Astrocyte (in vitro differentiated cells and primary cell): ENCODE measurements at regions not wholly inside any gene's neighbourhood (a gene's known extent, or its start where the extent isn't known, plus 50 kb on each side); places are given as distances from the start of the nearest gene placed in this dataset.
"Not testable (repeated sequence)": the region's sequence is repeated elsewhere in the genome, so short reads cannot be mapped to it uniquely, and the experiment has no call there.

Source experiments
- DNase-seq: peaks from one replicate; pipeline ENCODE4 v3.0.0-alpha.2; 2010; ENCODE audit warnings: low read depth
- FAIRE-seq: peaks from 2 replicates; lab custom pipeline; 2011; peaks lifted over from hg19 to GRCh38; lab: Jason Lieb, UNC
- H2AFZ ChIP-seq: 2 replicates; pipeline ENCODE4 v1.6.0; 2012; ENCODE audit warnings: low read depth, low read length, inconsistent platforms
- H3K27ac ChIP-seq: 2 replicates; pipeline ENCODE4 v1.5.1; 2011; ENCODE audit warnings: low read depth, low read length, inconsistent platforms
- H3K27me3 ChIP-seq: 2 replicates; pipeline ENCODE4 v1.6.0; 2011; ENCODE audit warnings: low read length, inconsistent platforms; ENCODE audit not compliant: insufficient read depth
- H3K36me3 ChIP-seq: 2 replicates; pipeline ENCODE4 v1.5.1; 2011; ENCODE audit warnings: low read length, inconsistent platforms; ENCODE audit not compliant: insufficient read depth
- H3K4me1 ChIP-seq: 2 replicates; pipeline ENCODE4 v1.5.1; 2011; ENCODE audit warnings: low read length, inconsistent platforms; ENCODE audit not compliant: insufficient read depth
- H3K4me2 ChIP-seq: 2 replicates; pipeline ENCODE4 v1.6.0; 2012; ENCODE audit warnings: low read length, inconsistent platforms
- H3K4me3 ChIP-seq: 2 replicates; pipeline ENCODE4 v1.5.1; 2011; ENCODE audit warnings: low read depth, mild to moderate bottlenecking, low read length, inconsistent platforms; ENCODE audit not compliant: insufficient read depth
- H3K79me2 ChIP-seq: 2 replicates; pipeline ENCODE4 v1.6.0; 2012; ENCODE audit warnings: mild to moderate bottlenecking, low read length, inconsistent platforms; ENCODE audit not compliant: insufficient read depth
- H3K9ac ChIP-seq: 2 replicates; pipeline ENCODE4 v1.6.0; 2012; ENCODE audit warnings: mild to moderate bottlenecking, low read length, inconsistent platforms
- H3K9me3 ChIP-seq: 2 replicates; pipeline ENCODE4 v1.5.1; 2012; ENCODE audit warnings: low read depth, mild to moderate bottlenecking, low read length, inconsistent platforms; ENCODE audit not compliant: insufficient read depth
- H4K20me1 ChIP-seq: 2 replicates; pipeline ENCODE4 v1.6.0; 2012; ENCODE audit warnings: low read length, inconsistent platforms; ENCODE audit not compliant: insufficient read depth
- H3K27ac Mint-ChIP-seq: one replicate; pipeline ENCODE4 v1.8.0; 2021; ENCODE audit warnings: mild to moderate bottlenecking, mixed read lengths; ENCODE audit not compliant: unreplicated experiment
- H3K27me3 Mint-ChIP-seq: one replicate; pipeline ENCODE4 v1.8.0; 2021; ENCODE audit warnings: low read depth, mixed read lengths; ENCODE audit not compliant: unreplicated experiment
- H3K36me3 Mint-ChIP-seq: one replicate; pipeline ENCODE4 v1.8.0; 2021; ENCODE audit warnings: low read depth, mixed read lengths; ENCODE audit not compliant: unreplicated experiment
- H3K4me1 Mint-ChIP-seq: one replicate; pipeline ENCODE4 v1.8.0; 2021; ENCODE audit warnings: low read depth, mixed read lengths; ENCODE audit not compliant: unreplicated experiment
- H3K4me3 Mint-ChIP-seq: one replicate; pipeline ENCODE4 v1.8.0; 2021; ENCODE audit warnings: mild to moderate bottlenecking, moderate library complexity, mixed read lengths; ENCODE audit not compliant: unreplicated experiment
- H3K9me3 Mint-ChIP-seq: one replicate; pipeline ENCODE4 v1.8.0; 2021; ENCODE audit warnings: mild to moderate bottlenecking, mixed read lengths; ENCODE audit not compliant: unreplicated experiment
- EZH2 ChIP-seq: IDR thresholded peaks from 2 replicates; pipeline ENCODE4 v1.6.1; 2012; ENCODE audit warnings: mild to moderate bottlenecking, low read length, inconsistent platforms; ENCODE audit not compliant: insufficient read depth
- TF ChIP-seq, protein P1 (sequence below): IDR thresholded peaks from 2 replicates; pipeline ENCODE4 v1.5.1; 2011; ENCODE audit warnings: low read depth, mild to moderate bottlenecking, inconsistent platforms, low read length, moderate library complexity; ENCODE audit not compliant: insufficient read depth

DNA sequence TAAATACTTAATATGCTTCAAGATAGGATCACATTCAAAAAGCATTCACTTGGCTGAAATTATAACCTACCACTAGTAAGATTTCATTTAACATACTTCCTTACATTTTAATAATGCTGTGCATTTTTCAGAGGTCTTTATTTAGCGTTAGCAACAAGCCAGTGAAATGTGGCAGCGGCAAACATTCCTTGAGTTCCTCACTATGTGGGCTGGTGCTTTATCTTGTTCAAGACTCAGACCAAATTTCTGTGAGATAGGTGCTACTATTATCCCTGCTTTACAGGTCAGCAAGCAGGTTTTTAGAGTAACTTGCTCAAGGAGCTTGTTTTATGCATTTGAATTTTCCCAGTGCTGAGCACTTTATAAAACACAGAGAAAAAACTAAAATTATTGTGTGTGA is 132.7 kb downstream of the PLPPR4 start:
- H3K27ac Mint-ChIP-seq = peak overlapping the region; percentile 4

DNA sequence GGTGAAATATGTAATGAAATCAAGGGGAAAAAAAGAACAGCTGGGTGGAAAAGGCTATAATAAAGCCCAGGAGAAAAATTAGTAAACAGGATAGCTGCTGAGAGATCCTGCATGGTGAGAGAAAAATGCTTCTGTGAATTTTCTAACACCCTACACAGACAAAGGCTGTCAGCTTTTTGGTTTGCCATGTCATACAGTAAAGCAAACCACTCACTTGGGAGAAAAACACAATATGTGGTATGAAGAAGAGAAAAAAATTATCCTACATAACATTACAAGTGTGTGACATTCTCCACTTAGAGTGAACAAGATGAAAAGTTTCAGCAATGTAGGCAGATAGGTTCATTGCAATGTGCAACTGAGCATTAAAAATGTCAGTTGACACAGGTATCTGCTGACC is 133.6 kb downstream of the PLPPR4 start:
- H3K27me3 Mint-ChIP-seq = no peaks in the 10 kb centered on the region
- Histone ChIP-seq H3K9me3 (no peaks in the 10 kb centered on the region), H3K4me3 (no peak overlapping the region), H3K36me3 (no peaks in the 10 kb centered on the region), H3K9ac (no peak overlapping the region), H3K79me2 (no peaks in the 10 kb centered on the region), H3K27me3 (no peaks in the 10 kb centered on the region), H4K20me1 (no peaks in the 10 kb centered on the region), H3K27ac (no peak overlapping the region), H3K4me2 (no peak overlapping the region), H3K4me1 (no peaks in the 10 kb centered on the region), H2AFZ (no peak overlapping the region)
- no peaks in the 10 kb centered on the region for H3K36me3 Mint-ChIP-seq
- no peak overlapping the region for H3K27ac Mint-ChIP-seq
- H3K4me3 Mint-ChIP-seq = no peak overlapping the region
- TF ChIP-seq EZH2 = no peak
- TF ChIP-seq, protein P1, sequence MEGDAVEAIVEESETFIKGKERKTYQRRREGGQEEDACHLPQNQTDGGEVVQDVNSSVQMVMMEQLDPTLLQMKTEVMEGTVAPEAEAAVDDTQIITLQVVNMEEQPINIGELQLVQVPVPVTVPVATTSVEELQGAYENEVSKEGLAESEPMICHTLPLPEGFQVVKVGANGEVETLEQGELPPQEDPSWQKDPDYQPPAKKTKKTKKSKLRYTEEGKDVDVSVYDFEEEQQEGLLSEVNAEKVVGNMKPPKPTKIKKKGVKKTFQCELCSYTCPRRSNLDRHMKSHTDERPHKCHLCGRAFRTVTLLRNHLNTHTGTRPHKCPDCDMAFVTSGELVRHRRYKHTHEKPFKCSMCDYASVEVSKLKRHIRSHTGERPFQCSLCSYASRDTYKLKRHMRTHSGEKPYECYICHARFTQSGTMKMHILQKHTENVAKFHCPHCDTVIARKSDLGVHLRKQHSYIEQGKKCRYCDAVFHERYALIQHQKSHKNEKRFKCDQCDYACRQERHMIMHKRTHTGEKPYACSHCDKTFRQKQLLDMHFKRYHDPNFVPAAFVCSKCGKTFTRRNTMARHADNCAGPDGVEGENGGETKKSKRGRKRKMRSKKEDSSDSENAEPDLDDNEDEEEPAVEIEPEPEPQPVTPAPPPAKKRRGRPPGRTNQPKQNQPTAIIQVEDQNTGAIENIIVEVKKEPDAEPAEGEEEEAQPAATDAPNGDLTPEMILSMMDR = no peak
- no peak for DNase-seq
- no peaks in the 10 kb centered on the region for H3K9me3 Mint-ChIP-seq
- no peak for FAIRE-seq
- peaks cover 9% of the 10 kb centered on the region for H3K4me1 Mint-ChIP-seq

More for the DNA sequence above, 132.7 kb downstream of the PLPPR4 start:
- Mint-ChIP-seq H3K4me3 (no peak overlapping the region), H3K4me1 (peaks cover 9% of the 10 kb centered on the region), H3K9me3 (no peaks in the 10 kb centered on the region), H3K27me3 (no peaks in the 10 kb centered on the region), H3K36me3 (no peaks in the 10 kb centered on the region)
- no peaks in the 10 kb centered on the region for H3K36me3 ChIP-seq
- H3K27me3 ChIP-seq = no peaks in the 10 kb centered on the region
- no peaks in the 10 kb centered on the region for H3K4me1 ChIP-seq
- H3K9me3 ChIP-seq = no peaks in the 10 kb centered on the region
- no peaks in the 10 kb centered on the region for H3K79me2 ChIP-seq
- no peak overlapping the region for H3K9ac ChIP-seq
- H3K4me3 ChIP-seq = no peak overlapping the region
- H3K4me2 ChIP-seq = no peak overlapping the region
- no peak for TF ChIP-seq EZH2
- TF ChIP-seq, protein P1 = no peak
- no peak overlapping the region for H3K27ac ChIP-seq
- H4K20me1 ChIP-seq = no peaks in the 10 kb centered on the region
- DNase-seq (peak; percentile 62), FAIRE-seq (no peak)
- no peak overlapping the region for H2AFZ ChIP-seq

DNA sequence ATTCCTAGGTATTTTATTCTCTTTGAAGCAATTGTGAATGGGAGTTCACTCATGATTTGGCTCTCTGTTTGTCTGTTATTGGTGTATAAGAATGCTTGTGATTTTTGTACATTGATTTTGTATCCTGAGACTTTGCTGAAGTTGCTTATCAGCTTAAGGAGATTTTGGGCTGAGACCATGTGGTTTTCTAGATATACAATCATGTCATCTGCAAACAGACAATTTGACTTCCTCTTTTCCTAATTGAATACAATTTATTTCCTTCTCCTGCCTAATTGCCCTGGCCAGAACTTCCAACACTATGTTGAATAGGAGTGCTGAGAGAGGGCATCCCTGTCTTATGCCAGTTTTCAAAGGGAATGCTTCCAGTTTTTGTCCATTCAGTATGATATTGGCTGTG is 137.3 kb downstream of the PLPPR4 start:
- H3K27me3 ChIP-seq, FAIRE-seq, H3K27me3 Mint-ChIP-seq, H3K27ac ChIP-seq, H4K20me1 ChIP-seq, H2AFZ ChIP-seq, H3K9ac ChIP-seq, H3K27ac Mint-ChIP-seq, H3K36me3 ChIP-seq, DNase-seq, H3K4me1 ChIP-seq, H3K4me3 Mint-ChIP-seq, H3K36me3 Mint-ChIP-seq, H3K9me3 Mint-ChIP-seq, H3K4me2 ChIP-seq, H3K9me3 ChIP-seq, H3K79me2 ChIP-seq, H3K4me1 Mint-ChIP-seq, H3K4me3 ChIP-seq: not testable (repeated sequence)

DNA sequence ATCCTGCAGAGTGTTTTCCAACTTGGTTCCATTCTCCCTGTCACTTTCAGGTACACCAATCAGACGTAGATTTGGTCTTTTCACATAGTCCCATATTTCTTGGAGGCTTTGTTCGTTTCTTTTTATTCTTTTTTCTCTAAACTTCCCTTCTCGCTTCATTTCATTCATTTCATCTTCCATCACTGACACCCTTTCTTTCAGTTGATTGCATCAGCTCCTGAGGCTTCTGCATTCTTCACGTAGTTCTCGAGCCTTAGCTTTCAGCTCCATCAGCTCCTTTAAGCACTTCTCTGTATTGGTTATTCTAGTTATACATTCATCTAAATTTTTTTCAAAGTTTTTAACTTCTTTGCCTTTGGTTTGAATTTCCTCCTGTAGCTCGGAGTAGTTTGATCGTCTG is 140.1 kb downstream of the PLPPR4 start:
- H3K4me3 Mint-ChIP-seq, H3K79me2 ChIP-seq, H3K4me1 ChIP-seq, H3K4me2 ChIP-seq, H3K9me3 ChIP-seq, H3K27me3 ChIP-seq, H3K36me3 Mint-ChIP-seq, H3K9ac ChIP-seq, FAIRE-seq, H3K4me3 ChIP-seq, H3K27me3 Mint-ChIP-seq, H2AFZ ChIP-seq, H3K27ac ChIP-seq, H3K4me1 Mint-ChIP-seq, H3K36me3 ChIP-seq, H4K20me1 ChIP-seq, DNase-seq, H3K27ac Mint-ChIP-seq, H3K9me3 Mint-ChIP-seq: not testable (repeated sequence)

DNA sequence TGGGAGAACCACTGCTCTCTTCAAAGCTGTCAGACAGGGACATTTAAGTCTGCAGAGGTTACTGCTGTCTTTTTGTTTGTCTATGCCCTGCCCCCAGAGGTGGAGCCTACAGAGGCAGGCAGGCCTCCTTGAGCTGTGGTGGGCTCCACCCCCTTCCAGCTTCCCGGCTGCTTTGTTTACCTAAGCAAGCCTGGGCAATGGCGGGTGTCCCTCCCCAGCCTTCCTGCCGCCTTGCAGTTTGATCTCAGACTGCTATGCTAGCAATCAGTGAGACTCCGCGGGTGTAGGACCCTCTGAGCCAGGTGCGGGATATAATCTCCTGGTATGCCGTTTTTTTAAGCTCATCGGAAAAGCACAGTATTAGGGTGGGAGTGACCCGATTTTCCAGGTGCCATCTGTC is 141.0 kb downstream of the PLPPR4 start:
- H3K9ac ChIP-seq, DNase-seq, H3K79me2 ChIP-seq, H3K4me3 ChIP-seq, FAIRE-seq, H3K27ac Mint-ChIP-seq, H3K4me1 ChIP-seq, H2AFZ ChIP-seq, H3K27me3 Mint-ChIP-seq, H3K9me3 Mint-ChIP-seq, H3K4me1 Mint-ChIP-seq, H3K9me3 ChIP-seq, H3K4me2 ChIP-seq, H4K20me1 ChIP-seq, H3K27me3 ChIP-seq, H3K36me3 ChIP-seq, H3K4me3 Mint-ChIP-seq, H3K36me3 Mint-ChIP-seq, H3K27ac ChIP-seq: not testable (repeated sequence)
